LoVo (cell line): ENCODE measurements at regions not wholly inside any gene's neighbourhood (a gene's known extent, or its start where the extent isn't known, plus 50 kb on each side); places are given as distances from the start of the nearest gene placed in this dataset.

Experiments
- DNase-seq: peaks from one replicate; pipeline ENCODE4 v3.0.0-alpha.2; 2016; ENCODE audit warnings: low spot score

DNA sequence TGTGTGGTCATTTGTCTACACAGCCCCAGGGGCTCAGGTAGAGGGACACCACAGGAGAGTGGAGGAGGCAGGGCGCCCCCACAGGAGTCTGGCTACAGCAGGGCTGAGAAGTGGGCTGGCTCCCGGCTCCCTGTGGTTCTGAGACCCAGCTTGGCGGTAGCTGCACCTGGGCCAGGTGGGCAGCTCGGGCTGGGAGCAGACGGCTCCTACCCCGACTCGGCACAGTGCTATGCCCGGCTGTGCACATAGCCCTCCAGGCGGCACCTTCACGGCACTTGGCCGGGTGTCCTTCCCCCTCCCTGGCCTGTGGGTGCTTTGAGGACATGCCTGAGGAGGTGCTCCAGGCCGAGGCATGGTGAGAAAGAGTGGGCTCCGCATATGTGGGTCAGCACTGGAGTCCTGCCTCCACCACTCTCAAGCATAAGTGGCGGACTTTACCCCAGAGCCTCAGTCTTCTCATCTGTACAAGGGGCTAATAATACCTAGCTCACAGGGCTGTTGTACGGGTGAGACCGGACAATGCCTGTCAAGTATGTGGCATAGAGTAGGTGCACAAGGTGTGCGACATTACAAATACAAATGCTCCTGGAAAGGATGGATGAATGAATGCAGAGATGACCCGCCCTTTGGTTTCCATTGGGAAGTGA is 50.1 kb upstream of the JPH3 start:
- DNase-seq, result no peak

DNA sequence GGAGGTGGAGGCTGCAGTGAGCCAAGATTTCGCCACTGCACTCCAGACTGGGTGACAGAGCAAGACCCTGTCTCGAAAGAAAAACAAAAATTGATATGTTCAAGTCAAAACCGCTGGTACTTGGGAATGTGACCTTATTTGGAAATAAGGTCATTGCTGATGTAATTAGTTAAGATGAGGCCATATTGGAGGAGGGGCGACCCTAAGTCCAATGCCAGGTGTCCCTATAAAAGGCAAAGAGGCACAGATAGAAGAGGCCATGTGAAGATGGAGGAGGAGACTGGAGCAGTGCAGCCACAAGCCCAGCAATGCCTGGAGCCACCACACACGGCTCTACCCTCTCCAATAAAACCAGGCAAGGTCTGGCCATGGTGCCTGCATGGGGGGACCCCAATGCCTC is 50.8 kb upstream of the JPH3 start:
- DNase-seq, result no peak

DNA sequence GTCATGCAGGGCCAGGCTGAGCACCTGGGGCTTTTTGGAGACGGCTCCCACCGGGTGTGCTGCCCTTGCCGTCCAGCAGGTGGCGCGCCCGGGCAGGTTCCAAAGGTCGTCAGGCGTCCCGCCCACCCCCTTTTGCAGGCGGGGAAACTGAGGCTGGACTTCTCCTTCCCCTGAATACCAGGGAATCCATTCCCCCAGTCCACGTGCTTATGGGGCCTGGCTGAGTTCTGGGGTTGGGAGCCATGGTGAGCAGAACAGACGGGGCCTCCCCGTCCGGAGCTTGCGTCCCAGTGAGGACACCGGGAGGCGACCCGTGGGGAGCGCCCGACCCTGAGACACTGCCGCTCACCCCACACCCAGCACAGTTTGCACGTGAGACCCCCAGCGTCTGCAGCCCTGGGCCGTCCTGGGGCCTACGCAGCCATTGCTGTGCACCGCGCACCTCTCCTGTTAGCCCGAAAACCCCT is 51.8 kb upstream of the JPH3 start:
- DNase-seq, result peak; percentile 38

DNA sequence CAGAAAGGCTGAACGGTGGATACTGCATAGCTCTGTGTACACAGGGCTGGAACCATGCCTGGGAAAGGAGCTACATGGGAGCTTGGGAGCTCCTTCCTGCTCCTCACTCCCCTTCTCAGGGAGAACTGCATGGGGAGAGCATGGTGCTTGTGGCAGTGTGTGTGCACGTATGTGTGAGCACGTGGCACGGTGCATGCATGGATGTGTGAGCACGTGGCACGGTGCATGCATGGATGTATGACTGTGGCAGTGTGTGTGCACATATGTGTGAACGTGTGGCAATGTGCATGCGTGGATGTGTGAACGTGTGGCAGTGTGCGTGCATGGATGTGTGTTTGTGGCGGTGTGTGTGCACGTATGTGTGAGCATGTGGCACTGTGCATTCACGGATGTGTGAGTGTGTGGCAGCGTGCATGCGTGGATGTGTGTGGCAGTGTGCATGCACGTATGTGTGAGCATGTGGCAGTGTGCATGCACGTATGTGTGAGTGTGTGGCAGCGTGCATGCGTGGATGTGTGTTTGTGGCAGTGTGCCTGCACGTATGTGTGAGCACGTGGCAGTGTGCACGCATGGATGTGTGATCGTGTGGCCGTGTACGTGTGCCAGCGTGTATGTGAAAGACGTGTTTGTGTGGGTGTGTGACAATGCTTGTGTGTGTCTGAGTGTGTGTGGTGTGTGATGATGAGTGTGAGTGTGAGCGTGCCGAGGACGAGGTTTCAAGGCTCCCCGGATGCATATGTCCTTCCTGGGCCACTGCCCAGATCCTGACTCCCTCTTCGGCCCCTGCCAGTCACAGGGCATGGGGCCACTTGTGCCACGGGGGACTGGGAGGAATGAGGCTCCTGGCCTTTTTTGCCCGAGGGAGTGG is 52.4 kb upstream of the JPH3 start:
- DNase-seq, result no peak

DNA sequence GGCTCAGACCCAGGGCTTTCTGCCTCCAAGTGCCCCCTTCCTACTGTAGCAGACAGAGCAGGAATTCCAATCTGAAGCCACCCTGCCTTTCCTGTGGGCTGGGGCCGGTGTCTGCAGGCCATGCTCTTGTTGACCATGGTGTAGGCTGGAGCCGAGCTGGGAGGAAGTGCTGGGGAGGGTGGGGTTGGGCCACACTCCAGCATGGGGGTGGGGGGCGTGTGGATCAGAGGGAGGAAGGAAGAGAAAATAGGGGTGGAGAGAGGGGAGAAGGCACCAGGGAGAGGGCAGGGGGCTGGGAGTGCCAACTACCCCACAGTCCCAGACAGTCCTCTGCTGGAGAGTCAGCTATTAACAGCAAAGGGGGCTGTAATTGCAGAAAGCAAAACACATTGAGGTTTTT is 54.3 kb upstream of the JPH3 start:
- no peak for DNase-seq

DNA sequence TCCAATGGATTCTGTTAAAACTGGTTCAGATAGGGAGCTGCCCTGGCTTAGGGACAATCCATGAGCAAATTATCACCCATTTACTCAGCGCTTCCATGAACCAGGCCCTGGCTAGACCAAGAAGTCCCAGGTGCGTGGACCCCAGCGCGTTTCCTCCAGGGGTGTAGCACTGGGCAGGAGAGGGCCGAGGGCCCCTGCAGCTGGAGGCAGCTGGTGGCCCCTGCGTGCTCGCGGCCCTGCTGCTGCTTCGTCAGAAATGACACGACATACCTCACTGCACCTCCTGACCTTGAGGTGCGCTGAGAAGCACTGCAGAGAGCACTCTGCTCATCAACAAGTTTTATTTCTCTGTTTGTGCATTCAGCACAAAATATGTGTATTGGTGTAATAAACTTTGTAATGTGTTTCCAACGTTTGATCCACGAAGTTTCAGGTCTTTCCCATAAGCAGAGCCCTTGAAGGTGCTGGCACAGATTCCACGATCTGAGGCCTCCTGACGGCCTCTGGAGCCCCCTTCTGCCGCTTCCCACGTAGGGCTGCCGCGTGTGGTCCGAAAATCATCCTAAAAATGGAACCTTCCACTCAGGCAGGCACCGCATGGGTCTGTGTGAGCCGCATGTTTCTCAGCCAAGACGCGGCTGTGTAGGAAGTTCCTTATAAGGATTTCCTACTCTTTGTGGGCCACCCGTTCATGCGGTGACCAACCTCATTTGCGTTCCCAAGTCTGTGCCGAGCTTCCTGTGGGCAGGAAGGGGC is 50.8 kb upstream of the ZCCHC14 start:
- no peak for DNase-seq

DNA sequence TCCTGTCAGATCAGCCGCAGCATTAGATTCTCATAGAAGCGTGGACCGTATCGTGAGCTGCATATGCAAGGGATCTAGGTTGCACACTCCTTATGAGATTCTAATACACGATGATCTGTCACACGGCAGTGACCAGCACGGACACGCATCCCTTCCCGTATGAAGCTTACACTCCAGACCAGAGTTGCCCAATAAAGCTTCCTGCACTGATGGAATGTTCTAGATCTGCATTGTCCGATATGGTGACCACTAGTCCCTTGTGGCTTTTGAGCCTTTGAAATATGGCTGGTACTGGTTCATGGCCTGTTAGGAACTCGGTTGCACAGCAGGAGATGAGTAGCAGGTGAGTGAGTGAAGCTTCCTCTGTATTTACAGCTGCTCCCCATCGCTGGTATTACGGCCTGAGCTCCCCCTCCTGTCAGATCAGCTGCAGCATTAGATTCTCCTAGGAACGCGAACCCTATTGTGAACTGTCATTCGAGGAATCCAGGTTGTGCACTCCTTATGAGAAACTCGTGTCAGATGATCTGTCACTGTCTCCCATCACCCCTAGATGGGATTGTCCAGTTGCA is 49.8 kb upstream of the ZCCHC14 start:
- no peak for DNase-seq
